ENCODE measurements at regions not wholly inside any gene's neighbourhood (a gene's known extent, or its start where the extent isn't known, plus 50 kb on each side); places are given as distances from the start of the nearest gene placed in this dataset.

- TF ChIP-seq POLR2AphosphoS5 (IDR thresholded peaks at IDR 0.05; ENCODE audit: low read depth) (no peak), CTCF (IDR thresholded peaks at IDR 0.05; ENCODE audit: insufficient read depth, low read length) (no peak), REST (IDR thresholded peaks at IDR 0.05; ENCODE audit: insufficient replicate concordance, low read depth) (no peak), GABPA (IDR thresholded peaks at IDR 0.05; ENCODE audit: low read depth) (no peak), SPI1 (IDR thresholded peaks at IDR 0.05; ENCODE audit: borderline replicate concordance, low read depth) (no peak)
Measured at GRCh38 chr5:25418319-25418859, 773.6 kb upstream of the CDH10 start.

All from HL-60 (cell line).